HUDEP-2 (cell line): ENCODE measurements at regions not wholly inside any gene's neighbourhood (a gene's known extent, or its start where the extent isn't known, plus 50 kb on each side); places are given as distances from the start of the nearest gene placed in this dataset.

Source experiments
- DNase-seq, 76 experiments: peaks; one replicate each; lab custom pipeline; 2025; ENCODE audit not compliant: unreplicated experiment in 76 of 76; lab: John Stamatoyannopoulos, UW

GRCh38 chr4:56106180-56107147 lies 157.7 kb downstream of the CEP135 start:
- DNase-seq, result no peak

DNA sequence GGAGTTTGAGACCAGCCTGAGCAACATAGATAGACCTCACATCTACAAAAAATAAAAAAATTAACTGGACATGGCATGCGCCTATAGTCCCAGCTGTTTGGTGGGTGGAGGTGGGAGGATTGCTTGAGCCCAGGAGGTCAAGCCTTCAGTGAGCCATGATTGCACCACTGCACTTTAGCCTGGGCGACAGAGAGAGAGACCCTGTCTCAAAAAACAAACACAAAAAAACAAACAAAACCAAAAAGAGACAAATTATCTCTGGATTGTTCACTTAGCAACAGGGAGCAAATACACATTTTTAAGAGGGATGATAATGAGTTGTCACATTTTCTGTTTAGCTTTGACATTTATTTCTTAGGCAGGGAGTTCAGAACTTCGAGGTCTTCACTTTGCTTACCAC lies 155.4 kb downstream of the CEP135 start:
- DNase-seq, result no peak

- DNase-seq, result no peak
These were observed 153.9 kb downstream of the CEP135 start for GRCh38 chr4:56102601-56103000.

DNA sequence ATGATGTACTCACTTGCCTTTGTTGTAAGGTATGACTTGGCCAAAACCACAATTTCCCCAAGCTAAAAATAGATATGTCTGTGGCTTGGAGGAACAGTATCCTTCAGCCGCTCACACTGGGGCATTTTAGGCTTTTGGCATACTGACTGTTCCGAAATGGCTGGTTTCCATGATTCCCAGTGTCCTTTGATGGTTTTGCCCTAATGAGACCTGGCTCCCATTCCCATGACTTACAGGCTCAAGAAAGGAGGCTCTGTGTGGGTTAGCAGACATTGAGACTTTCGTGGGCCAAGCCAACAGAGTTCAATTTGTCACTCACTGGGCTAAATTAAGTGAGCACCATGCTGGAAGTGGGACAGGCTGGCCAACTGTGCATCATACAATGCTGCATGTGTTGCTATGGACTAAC lies 150.6 kb downstream of the CEP135 start:
- no peak for DNase-seq

DNA sequence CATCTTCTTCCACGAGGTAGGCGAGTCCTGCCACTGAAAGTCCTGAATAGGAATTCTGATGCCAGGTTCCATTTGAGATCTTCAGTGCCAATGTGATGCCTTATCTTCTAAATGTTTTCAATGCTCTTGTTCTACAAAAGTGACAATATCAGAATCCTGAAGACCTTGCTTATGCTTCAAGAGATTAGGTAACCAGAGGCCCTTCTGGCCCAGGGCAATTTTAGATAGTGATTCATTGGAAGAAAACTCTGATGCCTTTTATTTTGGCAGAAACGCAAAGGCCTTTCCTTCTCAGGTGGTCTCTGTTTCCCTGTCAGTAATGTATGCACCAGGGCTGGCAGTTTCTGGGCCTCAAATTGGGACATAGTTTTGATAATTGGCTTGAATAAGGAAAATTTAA lies 144.8 kb downstream of the CEP135 start:
- no peak for DNase-seq

GRCh38 chr4:56092540-56092939 lies 143.8 kb downstream of the CEP135 start:
- no peak for DNase-seq

GRCh38 chr4:56086561-56086960 lies 137.8 kb downstream of the CEP135 start:
- no peak for DNase-seq

DNA sequence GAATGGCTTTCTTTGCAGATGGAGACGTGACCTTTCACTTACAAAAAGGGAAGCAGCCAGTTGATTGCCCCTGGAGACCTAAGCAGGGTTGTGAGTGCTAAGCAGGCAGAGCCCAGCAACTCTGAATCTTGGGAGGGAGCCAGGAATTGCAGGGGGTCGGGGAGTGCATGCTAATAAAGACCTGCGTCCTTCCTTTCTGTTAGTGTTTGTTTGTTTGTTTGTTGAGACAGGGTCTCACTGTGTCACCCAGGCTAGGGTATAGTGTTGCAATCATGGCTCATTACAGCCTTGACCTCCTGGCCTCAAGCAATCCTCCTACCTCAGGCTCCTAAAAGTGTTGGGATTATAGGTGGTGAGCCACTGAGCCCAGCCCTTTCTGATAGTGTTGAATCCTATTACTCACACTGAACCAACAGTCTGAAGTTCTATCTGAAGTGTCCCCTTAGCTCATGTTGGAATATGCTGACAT lies 137.4 kb downstream of the CEP135 start:
- DNase-seq, result no peak

DNA sequence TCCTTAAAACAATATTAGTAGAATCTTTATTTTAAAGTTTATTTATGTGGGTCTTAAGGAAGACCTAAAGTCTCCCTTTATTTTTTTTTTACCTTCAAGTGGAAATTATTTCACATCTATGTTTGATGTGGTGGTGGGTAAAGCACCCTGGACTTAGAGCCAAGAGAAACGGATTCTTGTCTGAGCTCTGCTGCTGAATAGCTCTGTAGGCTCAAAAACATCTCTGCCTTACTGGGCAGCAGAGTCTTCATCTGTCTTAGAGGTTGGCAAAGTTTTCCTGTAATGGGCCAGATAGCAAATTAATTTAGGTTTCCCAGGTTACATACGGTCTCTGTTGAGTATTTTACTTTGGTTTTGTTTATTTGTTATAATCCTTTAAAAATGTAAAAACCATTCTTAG lies 136.5 kb downstream of the CEP135 start:
- DNase-seq, result no peak

- no peak for DNase-seq
These were observed 136.1 kb downstream of the CEP135 start for GRCh38 chr4:56084851-56085250.
